Activated CD8-positive, alpha-beta memory T cell treated with anti-CD3 and anti-CD28 coated beads, Interleukin-2, amount 50 U/mL, for 48 hours (primary cell): ENCODE measurements at regions not wholly inside any gene's neighbourhood (a gene's known extent, or its start where the extent isn't known, plus 50 kb on each side); places are given as distances from the start of the nearest gene placed in this dataset.

Experiments used
- DNase-seq: peaks from one replicate; pipeline ENCODE4 v3.0.0-alpha.2; 2020

- no peak for DNase-seq
Observed at GRCh38 chr14:62168564-62169155, 406.4 kb downstream of the SNAPC1 start.

DNA sequence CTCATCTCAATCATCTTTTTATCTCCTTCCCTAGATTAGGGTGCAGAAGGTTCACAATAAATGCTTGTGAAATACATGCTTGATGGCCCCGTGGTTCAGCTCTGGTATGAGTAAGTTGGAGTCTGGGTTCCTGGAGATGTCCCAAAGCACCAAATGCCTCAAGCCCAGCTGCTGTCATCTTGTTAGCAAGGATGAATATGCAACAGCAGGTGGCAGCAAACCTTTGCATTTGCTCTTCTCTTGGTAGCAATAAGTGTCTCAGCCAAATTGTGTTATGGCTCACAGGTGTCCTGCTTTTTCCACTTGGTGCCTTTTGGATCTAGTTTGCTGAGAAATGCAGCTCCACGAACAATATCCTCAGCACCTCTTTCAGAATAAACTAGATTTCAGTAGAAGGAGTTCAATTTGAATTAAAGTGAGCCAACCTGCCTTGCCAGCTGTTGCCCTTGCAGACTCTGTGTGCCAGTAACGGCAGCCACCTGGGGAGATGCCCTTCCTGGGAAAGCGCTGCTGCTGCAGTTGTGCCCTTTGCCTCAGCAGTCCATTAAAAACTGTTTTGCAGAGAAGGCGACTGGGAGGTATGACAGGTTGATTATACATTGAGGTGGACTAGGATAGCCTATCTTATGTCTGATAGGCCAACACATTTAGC lies 417.3 kb downstream of the SNAPC1 start:
- DNase-seq: no peak

DNA sequence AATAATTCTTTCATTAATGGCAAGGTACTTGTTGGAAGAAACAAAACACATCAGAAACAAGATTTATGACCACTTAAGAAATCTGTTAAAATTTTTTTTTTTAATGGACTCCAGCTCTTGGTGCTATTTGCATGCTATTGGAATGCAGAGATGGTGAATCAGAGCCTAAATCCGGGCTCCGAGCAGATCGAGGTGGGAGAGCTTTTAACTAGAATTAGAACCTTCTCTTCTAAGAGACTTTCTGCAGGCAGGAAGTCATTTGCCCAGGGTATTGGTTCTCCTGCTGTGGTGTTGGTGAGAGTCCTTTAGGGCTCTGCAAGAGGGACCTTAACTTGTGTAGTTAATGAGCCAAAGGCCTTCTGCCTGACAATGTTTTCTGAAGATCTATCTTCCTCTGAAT lies 419.4 kb downstream of the SNAPC1 start:
- DNase-seq: no peak

DNA sequence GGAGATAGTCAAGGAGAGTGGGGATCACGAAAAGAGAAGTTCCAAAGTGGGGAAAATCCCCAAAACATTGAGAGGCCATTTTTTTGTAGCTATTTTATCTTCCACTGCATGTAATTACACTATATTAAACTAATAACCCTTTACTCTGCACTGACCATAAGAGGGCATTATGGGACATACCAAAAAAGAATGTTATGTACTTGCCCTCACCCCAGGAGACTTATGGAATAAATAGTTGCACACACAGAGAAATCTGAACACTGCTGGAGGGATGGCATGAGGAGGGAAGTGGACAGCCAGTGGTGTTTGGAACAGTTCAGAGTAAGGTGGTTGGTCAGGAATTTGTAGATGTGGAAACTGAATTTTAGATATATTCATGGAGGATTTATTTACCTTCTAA lies 422.9 kb downstream of the SNAPC1 start:
- no peak for DNase-seq

DNA sequence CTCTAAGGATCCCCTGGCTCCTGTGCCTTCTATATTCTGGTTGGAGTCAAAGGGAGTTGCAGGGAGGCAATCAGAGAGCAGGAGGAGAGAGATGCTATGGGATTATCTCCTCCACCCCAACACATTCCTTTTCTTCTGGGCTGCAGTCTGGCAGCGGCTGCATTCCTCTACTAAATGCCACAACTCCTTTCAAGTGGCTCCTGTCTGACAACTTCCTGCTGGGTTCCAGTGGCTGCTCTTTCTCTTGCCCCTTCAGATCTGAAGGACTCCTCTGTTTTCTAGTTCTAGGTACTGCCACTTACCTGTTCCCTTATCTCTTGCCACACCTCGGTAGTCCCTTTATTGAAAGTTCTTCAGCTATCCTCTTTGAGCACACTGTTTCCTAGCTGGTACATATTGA lies 425.0 kb downstream of the SNAPC1 start:
- no peak for DNase-seq

DNA sequence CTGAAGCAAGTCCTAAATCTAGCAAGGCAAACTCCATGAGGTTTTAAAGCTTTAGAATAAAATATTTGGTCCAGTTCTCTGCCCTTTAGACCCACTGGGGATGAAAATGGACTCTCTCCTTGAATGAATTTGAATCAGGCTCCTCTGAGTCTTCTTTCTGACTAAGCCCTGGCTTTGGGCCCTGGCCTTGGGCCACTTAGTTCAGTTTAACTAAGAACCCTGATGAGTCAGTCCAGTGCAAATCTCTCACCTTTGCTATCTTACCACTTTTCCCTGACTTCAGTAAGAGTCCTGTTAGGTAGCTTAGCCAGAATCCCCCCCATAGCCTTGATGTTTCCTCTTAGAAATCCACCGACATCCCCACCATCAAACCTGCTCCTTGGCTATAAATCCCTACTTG lies 427.5 kb downstream of the SNAPC1 start:
- DNase-seq: no peak

GRCh38 chr14:62206456-62206855 lies 444.2 kb downstream of the SNAPC1 start:
- no peak for DNase-seq

GRCh38 chr14:62209287-62209899 lies 447.2 kb downstream of the SNAPC1 start:
- DNase-seq: no peak

DNA sequence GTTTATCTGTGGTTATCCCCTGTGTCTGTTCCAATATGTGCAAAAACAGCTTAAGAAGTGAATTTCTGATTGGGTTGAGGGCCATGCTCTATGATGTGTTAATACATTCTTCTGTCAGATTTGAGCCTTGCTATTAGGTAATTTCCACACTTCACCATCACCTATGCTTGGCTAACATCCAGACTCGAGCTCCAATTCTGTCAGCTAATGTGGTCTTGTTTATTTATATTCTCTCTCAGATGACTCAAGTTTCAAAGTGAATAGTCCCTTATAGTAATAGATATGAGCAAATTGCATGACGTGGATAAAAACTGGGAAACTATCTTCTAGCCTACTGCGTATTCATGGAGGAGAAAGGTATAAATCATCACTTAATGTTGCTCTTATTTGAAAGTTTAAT lies 451.3 kb downstream of the SNAPC1 start:
- DNase-seq: no peak

GRCh38 chr14:62216121-62216520 lies 453.9 kb downstream of the SNAPC1 start:
- no peak for DNase-seq

DNA sequence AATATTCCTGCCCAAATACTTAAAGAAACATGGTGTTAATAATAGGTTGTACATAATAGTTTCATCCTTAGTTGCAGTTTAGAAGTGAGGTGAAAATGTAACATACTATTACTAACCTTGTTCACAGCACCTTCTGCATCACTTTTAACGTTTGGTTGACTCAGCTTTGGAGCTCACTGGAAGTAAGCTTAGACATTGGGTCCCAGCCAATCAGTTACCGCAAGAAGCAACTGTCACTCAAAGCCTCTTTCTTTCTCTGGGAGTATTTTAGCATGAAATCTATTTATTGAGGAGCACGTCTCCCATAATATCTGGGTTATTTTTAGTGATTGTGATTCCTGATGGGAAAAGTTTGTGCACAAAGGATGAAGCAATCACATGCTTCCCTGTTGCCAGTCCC lies 472.6 kb downstream of the SNAPC1 start:
- no peak for DNase-seq

DNA sequence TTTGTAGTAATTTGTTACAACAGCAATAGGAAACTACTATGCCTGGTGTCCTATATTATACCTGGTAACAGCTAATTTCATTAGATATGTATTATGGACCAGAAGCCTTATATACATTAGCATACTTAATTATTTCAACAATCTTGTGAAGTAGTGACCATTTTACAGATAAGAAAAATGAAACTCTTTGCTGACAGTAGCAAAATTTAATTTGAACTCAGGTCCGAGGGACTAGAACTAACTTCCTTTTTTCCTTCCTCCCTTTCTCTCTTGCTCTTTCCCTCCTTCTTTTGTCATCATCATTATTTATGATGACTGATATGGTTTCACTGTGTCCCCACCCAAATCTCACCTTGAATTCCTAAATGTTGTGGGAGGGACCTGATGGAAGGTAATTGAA lies 482.0 kb downstream of the SNAPC1 start:
- DNase-seq: no peak

DNA sequence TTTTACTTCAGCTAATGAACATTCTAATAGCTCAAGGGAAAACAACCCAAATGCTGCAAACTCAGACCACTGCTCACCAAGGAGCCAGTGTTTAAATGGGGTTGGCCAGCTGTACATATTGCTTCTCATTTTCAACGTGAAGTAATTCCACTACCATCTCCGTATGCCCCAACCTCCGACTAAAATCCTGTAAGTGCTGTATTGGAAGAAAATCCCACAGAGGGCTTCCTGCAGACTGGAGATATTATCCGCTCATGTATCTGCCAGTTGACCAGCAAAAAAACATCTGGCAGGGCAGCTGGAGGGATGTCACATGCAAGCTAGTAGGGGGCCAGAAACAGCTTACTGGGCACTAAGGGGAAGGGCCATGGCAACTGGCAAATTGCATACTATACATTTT lies 485.0 kb downstream of the SNAPC1 start:
- no peak for DNase-seq

- DNase-seq: no peak
Observed at GRCh38 chr14:62251237-62251636, 489.0 kb downstream of the SNAPC1 start.

- no peak for DNase-seq
Observed at GRCh38 chr14:62253171-62253570, 491.0 kb downstream of the SNAPC1 start.

GRCh38 chr14:62253911-62254310 lies 491.7 kb downstream of the SNAPC1 start:
- no peak for DNase-seq

GRCh38 chr14:62269204-62269603 lies 507.0 kb downstream of the SNAPC1 start:
- no peak for DNase-seq

DNA sequence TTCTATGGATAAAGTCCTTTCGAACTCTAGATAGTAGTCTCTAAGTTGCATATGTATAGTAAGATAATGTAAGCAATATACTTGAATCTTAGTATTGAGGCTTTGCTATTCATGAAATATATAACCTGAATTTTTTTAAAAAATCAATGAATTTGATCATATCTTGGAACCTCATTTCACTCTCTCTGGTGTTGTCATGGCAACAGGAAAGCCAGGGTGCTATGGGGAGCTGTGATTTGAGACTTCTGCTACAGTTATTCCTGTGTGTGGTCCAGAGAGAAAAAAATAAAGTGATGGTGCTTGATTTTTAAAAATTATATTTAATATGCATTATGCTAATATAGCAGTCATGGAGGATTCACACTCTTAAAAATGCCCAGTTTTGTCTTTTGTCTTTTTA lies 508.0 kb downstream of the SNAPC1 start:
- no peak for DNase-seq

DNA sequence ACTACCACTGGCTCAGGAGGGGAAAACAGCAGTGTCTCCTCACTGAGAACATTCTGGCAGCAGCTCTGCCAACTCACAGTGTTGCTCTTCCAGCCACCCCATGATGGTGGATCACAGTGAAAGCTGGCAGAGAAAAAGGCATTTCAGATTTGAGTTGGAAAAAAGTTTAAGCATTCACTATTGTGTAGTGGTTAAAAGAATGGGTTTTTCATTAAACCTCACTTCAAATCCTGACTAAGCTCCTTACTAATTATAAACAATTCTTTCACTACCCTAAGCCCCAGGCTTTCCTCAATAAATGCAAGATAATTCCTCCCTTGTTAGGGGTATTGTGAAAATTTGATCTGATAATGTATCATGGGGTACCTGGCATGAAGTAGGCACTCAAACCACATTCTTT lies 518.1 kb downstream of the SNAPC1 start:
- DNase-seq: no peak

DNA sequence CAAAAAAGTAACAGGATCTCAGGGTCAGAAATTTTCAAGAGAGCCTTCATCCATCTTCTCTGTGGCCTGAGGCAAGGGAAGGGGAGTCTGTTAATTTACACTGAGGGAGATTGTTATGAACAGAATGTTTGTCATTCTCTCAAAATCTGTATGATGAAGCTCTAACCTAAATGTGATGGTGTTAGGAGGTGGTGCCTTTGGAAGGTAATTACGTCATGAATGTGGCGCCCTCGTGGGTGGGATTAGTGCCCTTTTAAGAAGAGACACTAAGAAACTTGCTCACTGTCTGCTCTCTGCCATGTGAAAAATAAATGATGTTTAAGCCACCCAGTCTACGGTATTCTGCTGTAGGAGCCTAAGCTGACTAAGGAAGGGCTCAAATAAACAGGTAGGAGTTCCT lies 521.6 kb downstream of the SNAPC1 start:
- DNase-seq: no peak

DNA sequence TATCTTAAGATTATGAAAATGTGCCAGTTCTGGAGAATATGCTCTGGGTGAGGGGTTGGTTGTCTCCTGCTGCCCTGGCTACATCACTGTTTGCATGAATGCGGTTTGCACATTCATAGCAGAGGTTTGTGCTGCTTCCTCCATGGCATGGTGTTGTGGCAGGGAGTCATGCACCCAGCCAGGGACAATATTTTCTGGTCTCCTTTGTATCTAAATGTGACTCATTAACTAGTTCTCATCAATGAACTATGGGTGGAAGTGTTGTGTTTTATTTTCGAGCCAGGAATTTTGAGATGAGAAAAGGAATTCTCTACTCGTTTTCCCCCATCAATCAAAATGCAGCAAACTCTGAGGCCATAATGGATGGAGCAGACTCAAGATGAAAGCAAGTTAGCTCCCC lies 527.3 kb downstream of the SNAPC1 start:
- DNase-seq: no peak

DNA sequence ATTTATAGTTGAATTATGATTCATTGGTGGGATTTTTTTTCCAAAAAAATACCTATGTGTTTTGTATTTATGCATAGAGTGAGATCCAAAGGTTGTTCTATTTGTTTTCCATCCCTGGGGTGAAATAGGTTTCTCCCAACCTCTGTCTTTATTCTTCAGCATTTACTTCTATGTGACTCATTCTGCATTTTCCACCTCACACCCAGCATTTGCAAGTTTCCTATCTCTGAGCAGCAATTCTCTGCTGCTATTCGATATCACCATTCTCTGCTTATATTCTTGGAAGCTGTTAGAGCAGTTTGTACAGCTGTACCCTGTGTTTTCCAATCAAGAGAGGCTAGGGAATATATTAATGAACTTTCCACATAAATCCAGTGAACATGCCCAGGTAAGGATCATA lies 538.9 kb downstream of the SNAPC1 start:
- no peak for DNase-seq

DNA sequence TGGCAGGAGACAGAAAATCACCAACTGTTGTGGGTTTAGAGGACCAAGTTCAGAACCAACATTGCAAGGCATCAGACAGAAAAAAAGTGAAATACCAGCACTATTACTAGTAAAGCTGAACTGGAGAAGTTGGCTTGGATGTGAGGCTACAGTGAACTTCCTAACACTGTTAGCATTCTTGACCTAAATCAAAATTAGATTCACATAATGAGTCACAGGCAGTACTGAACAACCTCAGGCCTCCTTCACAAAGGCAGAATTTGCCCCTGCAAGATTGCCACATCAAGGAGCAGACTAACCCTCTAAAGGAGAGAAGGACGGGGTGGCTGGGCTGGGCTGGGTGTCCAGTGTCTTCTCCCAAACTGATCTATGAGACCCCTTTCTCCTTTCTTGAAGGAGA lies 539.7 kb downstream of the SNAPC1 start:
- DNase-seq: no peak

DNA sequence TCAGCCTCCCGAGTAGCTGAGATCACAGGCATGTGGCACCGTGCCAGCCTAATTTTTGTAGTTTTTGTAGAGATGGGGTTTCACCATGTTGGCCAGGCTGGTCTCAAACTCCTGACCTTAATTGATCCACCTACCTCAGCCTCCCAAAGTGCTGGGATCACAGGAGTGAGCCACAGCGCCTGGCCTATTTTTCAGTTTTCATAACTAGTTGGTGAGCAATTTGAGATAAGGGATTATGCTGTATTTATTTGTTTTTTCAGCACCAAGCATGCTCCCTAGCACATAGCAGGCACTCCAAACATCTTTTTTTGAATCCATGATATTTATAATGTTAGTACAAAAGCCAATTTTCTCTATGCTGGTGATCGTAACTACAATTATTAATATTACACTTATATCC lies 541.2 kb downstream of the SNAPC1 start:
- no peak for DNase-seq

- no peak for DNase-seq
Observed at GRCh38 chr14:62304257-62304656, 542.0 kb downstream of the SNAPC1 start.
